ENCODE measurements at regions not wholly inside any gene's neighbourhood (a gene's known extent, or its start where the extent isn't known, plus 50 kb on each side); places are given as distances from the start of the nearest gene placed in this dataset.

- TF ChIP-seq MXI1 (IDR thresholded peaks at IDR 0.05; ENCODE audit: low read depth, low read length) (no peak), EP300 (IDR thresholded peaks at IDR 0.05; ENCODE audit: borderline replicate concordance in 1 of 2, low read depth in 1 of 2, low read length in 1 of 2) (no peak), ELF1 (IDR thresholded peaks at IDR 0.05) (no peak), SIN3A (IDR thresholded peaks at IDR 0.05; ENCODE audit: borderline replicate concordance, low read depth, low read length) (no peak)
Measured at GRCh38 chr10:121102706-121103105, 251.5 kb downstream of the WDR11 start (continued).

GRCh38 chr10:121104476-121105111, 253.4 kb downstream of the WDR11 start:
- no peaks in the 10 kb centered on the region for H3K36me3 ChIP-seq (replicated peaks in 1 of 2; ENCODE audit: control insufficient read depth in 1 of 2, insufficient read depth in 2 of 2, low read length in 1 of 2)
- H3K9me3 ChIP-seq, result no peaks in the 10 kb centered on the region
- WGBS (ENCODE audit: low lambda C conversion rate), result no CpG with 5 or more reads among the region's 1 CpG
- H3K79me2 ChIP-seq (ENCODE audit: insufficient read depth), result no peaks in the 10 kb centered on the region
- ChIA-PET POLR2A (no interaction called here), CTCF (interaction anchor here (1.1 to 1.5 kb wide), 2 partner anchors 10 to 15 kb away, joined by 3 read pairs; no protein-coding TSS in a partner anchor)
- TF ChIP-seq RCOR1 (IDR thresholded peaks at IDR 0.05; ENCODE audit: low read length), result no peak
- H3K4me2 ChIP-seq, result no peak overlapping the region
- no peak for DNase-seq
- H3K4me1 ChIP-seq (ENCODE audit: control insufficient read depth in 1 of 2, insufficient read depth in 2 of 2, low read depth in 1 of 2, low read length in 1 of 2), result no peaks in the 10 kb centered on the region
- H4K20me1 ChIP-seq (ENCODE audit: insufficient read depth), result no peaks in the 10 kb centered on the region
- no peak overlapping the region for H3K9ac ChIP-seq
- no peak overlapping the region for H3K27ac ChIP-seq (ENCODE audit: low read depth in 2 of 2, low read length in 1 of 2)
- no peaks in the 10 kb centered on the region for H3K27me3 ChIP-seq (ENCODE audit: insufficient read depth)
- H3K4me3 ChIP-seq (ENCODE audit: low read depth in 2 of 2, low read length in 1 of 2), result no peak overlapping the region
- no peaks in the 10 kb centered on the region for H3K9me2 ChIP-seq
- H2AFZ ChIP-seq (ENCODE audit: low read depth), result no peak overlapping the region
- no peaks in the 10 kb centered on the region for H3F3A ChIP-seq (replicated peaks; ENCODE audit: insufficient read depth)

- Histone ChIP-seq H3K9me3 (no peaks in the 10 kb centered on the region), H3K4me2 (no peak overlapping the region), H3F3A (replicated peaks; ENCODE audit: insufficient read depth) (no peaks in the 10 kb centered on the region), H3K4me1 (ENCODE audit: control insufficient read depth in 1 of 2, insufficient read depth in 2 of 2, low read depth in 1 of 2, low read length in 1 of 2) (no peaks in the 10 kb centered on the region), H3K9ac (no peak overlapping the region), H4K20me1 (ENCODE audit: insufficient read depth) (no peaks in the 10 kb centered on the region), H2AFZ (ENCODE audit: low read depth) (no peak overlapping the region), H3K27ac (ENCODE audit: low read depth in 2 of 2, low read length in 1 of 2) (no peak overlapping the region), H3K79me2 (ENCODE audit: insufficient read depth) (no peaks in the 10 kb centered on the region), H3K36me3 (replicated peaks in 1 of 2; ENCODE audit: control insufficient read depth in 1 of 2, insufficient read depth in 2 of 2, low read length in 1 of 2) (no peaks in the 10 kb centered on the region), H3K9me2 (no peaks in the 10 kb centered on the region), H3K27me3 (ENCODE audit: insufficient read depth) (no peaks in the 10 kb centered on the region), H3K4me3 (ENCODE audit: low read depth in 2 of 2, low read length in 1 of 2) (no peak overlapping the region)
- no peak for DNase-seq
- ChIA-PET CTCF (no interaction called here), POLR2A (interaction anchor here (0.7 kb wide), 1 partner anchor 1847 kb away, joined by 5 read pairs; no protein-coding TSS in a partner anchor)
- no peak for TF ChIP-seq EZH2phosphoT487 (IDR thresholded peaks at IDR 0.05; ENCODE audit: borderline replicate concordance, low read depth)
- TF ChIP-seq RAD21 (IDR thresholded peaks at IDR 0.05; ENCODE audit: low read length), result no peak
- TF ChIP-seq USF1 (IDR thresholded peaks at IDR 0.05; ENCODE audit: borderline replicate concordance, low read depth), result no peak
- TF ChIP-seq ELF1 (IDR thresholded peaks at IDR 0.05), result no peak
- no peak for TF ChIP-seq PBX3 (IDR thresholded peaks at IDR 0.05)
- TF ChIP-seq RCOR1 (IDR thresholded peaks at IDR 0.05; ENCODE audit: low read length), result no peak
- no peak for TF ChIP-seq USF2 (IDR thresholded peaks at IDR 0.05; ENCODE audit: borderline replicate concordance, low read depth, low read length)
- no peak for TF ChIP-seq CHD2 (IDR thresholded peaks at IDR 0.05; ENCODE audit: low read length, partially characterized antibody)
- TF ChIP-seq MEF2A (IDR thresholded peaks at IDR 0.05; ENCODE audit: borderline replicate concordance, low read depth), result no peak
- TF ChIP-seq EP300 (IDR thresholded peaks at IDR 0.05; ENCODE audit: borderline replicate concordance in 1 of 2, low read depth in 1 of 2, low read length in 1 of 2), result no peak
- TF ChIP-seq SIN3A (IDR thresholded peaks at IDR 0.05; ENCODE audit: borderline replicate concordance, low read depth, low read length), result no peak
- no peak for TF ChIP-seq JUND (IDR thresholded peaks at IDR 0.05)
- TF ChIP-seq ZBTB33 (IDR thresholded peaks at IDR 0.05; ENCODE audit: borderline replicate concordance, low read depth), result no peak
- no peak for TF ChIP-seq NFIC (IDR thresholded peaks at IDR 0.05; ENCODE audit: borderline replicate concordance)
- no peak for TF ChIP-seq POLR2AphosphoS5 (IDR thresholded peaks at IDR 0.05; ENCODE audit: low read depth, low read length)
- whole genome bisulfite sequencing (ENCODE audit: low lambda C conversion rate), result 34% methylated on average over 4 of the region's 4 CpGs
Measured at GRCh38 chr10:121106611-121107010, 255.4 kb downstream of the WDR11 start.

Data from SK-N-SH (cell line).